ENCODE measurements at regions not wholly inside any gene's neighbourhood (a gene's known extent, or its start where the extent isn't known, plus 50 kb on each side); places are given as distances from the start of the nearest gene placed in this dataset.

DNA sequence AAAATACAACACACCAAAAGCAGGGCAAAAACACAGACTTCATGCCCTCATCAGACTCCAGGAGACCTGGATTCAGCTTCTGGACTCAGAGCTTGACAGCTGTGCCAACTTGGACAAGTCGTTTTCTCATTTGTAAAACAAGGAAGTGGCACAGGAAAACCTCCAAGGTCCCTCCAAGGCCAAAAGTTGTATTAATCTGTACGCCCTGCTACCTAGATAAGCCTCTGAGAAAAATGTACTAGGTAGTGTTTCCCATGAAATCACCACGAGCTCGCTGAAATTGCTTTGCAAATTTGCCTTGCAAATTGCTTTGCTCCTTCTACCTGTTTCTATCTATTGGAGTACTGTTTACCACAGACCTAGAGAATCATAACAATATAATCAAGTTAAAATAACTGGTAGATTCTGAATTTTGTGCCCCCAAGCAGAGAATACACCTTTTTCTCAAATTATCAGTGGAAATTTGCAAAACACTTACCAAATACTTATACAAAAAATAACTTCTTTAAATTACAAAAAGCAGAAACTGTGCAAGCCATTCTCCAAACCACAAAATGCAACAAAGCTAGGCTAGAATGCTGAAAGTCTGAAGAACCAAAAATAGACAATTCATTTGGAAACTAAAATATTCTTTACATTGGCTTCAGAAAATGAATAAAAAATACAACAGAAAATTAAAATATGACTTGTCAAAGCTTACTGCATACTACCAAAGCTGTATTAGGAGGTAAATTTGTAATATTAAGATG, 158.1 kb upstream of the CHST15 start:
- H3K27me3 ChIP-seq (ENCODE audit: control insufficient read depth in 3 of 3, insufficient read depth in 3 of 3, low read depth in 1 of 3, low read length in 3 of 3) = no peaks in the 10 kb centered on the region
- DNase-seq (ENCODE audit: low spot score) = no peak
- no peak overlapping the region for H3K9ac ChIP-seq (ENCODE audit: low read depth, low read length, poor library complexity)
- no peaks in the 10 kb centered on the region for H3K79me1 ChIP-seq (ENCODE audit: low read depth, low read length)
- no peak overlapping the region for H3K18ac ChIP-seq (ENCODE audit: low read length)
- no peak overlapping the region for H4K91ac ChIP-seq (ENCODE audit: low read depth, low read length, poor library complexity)
- H2BK5ac ChIP-seq (ENCODE audit: low read length) = no peak overlapping the region
- no peak overlapping the region for H2BK120ac ChIP-seq (ENCODE audit: low read depth, low read length)
- H2BK15ac ChIP-seq (ENCODE audit: low read length) = no peak overlapping the region
- H3K23ac ChIP-seq (ENCODE audit: low read depth, low read length, poor library complexity) = no peak overlapping the region
- WGBS, 2 donors (ENCODE audit: extremely low coverage in 2 of 2, insufficient read length in 2 of 2, insufficient replicate concordance in 1 of 2) = no CpG with 5 or more reads among the region's 4 CpGs
- H2AK5ac ChIP-seq (ENCODE audit: low read depth, low read length) = no peak overlapping the region
- H3K27ac ChIP-seq (replicated peaks; ENCODE audit: low read length) = no peak overlapping the region
- H3K14ac ChIP-seq (ENCODE audit: low read length) = no peak overlapping the region
- no peaks in the 10 kb centered on the region for H3K36me3 ChIP-seq (replicated peaks in 1 of 2; ENCODE audit: control insufficient read depth in 2 of 2, insufficient read depth in 2 of 2, low read length in 2 of 2)
- no peak overlapping the region for H4K8ac ChIP-seq (ENCODE audit: low read depth, low read length)
- H3K4me1 ChIP-seq (ENCODE audit: control insufficient read depth in 2 of 2, insufficient read depth in 1 of 2, low read depth in 1 of 2, low read length in 2 of 2) = no peaks in the 10 kb centered on the region
- no peak overlapping the region for H3K4ac ChIP-seq (ENCODE audit: low read length)
- no peak overlapping the region for H2BK12ac ChIP-seq (ENCODE audit: low read length)
- no peak overlapping the region for H3K4me3 ChIP-seq (ENCODE audit: low read length in 2 of 2)
- H3K4me2 ChIP-seq (ENCODE audit: insufficient read depth, low read length, poor library complexity, severe bottlenecking) = no peak overlapping the region
- no peak overlapping the region for H2AFZ ChIP-seq (ENCODE audit: low read length)
- H3K9me3 ChIP-seq (replicated peaks in 1 of 2; ENCODE audit: control insufficient read depth in 2 of 2, insufficient read depth in 1 of 2, low read depth in 1 of 2, low read length in 2 of 2) = peaks cover 0 to 2% of the 10 kb centered on the region in 2 donors

- no peaks in the 10 kb centered on the region for H3K27me3 ChIP-seq (ENCODE audit: control insufficient read depth in 3 of 3, insufficient read depth in 3 of 3, low read depth in 1 of 3, low read length in 3 of 3)
- no peak overlapping the region for H2BK120ac ChIP-seq (ENCODE audit: low read depth, low read length)
- no peak overlapping the region for H4K91ac ChIP-seq (ENCODE audit: low read depth, low read length, poor library complexity)
- peaks cover 0 to 2% of the 10 kb centered on the region in 2 donors for H3K9me3 ChIP-seq (replicated peaks in 1 of 2; ENCODE audit: control insufficient read depth in 2 of 2, insufficient read depth in 1 of 2, low read depth in 1 of 2, low read length in 2 of 2)
- H2BK5ac ChIP-seq (ENCODE audit: low read length) = no peak overlapping the region
- H2BK15ac ChIP-seq (ENCODE audit: low read length) = no peak overlapping the region
- no CpG with 5 or more reads among the region's 6 CpGs for WGBS, 2 donors (ENCODE audit: extremely low coverage in 2 of 2, insufficient read length in 2 of 2, insufficient replicate concordance in 1 of 2)
- no peak for DNase-seq (ENCODE audit: low spot score)
- no peak overlapping the region for H3K9ac ChIP-seq (ENCODE audit: low read depth, low read length, poor library complexity)
- H3K36me3 ChIP-seq (replicated peaks in 1 of 2; ENCODE audit: control insufficient read depth in 2 of 2, insufficient read depth in 2 of 2, low read length in 2 of 2) = no peaks in the 10 kb centered on the region
- H3K4me1 ChIP-seq (ENCODE audit: control insufficient read depth in 2 of 2, insufficient read depth in 1 of 2, low read depth in 1 of 2, low read length in 2 of 2) = no peaks in the 10 kb centered on the region
- H3K4me3 ChIP-seq (ENCODE audit: low read length in 2 of 2) = no peak overlapping the region
- no peak overlapping the region for H2BK12ac ChIP-seq (ENCODE audit: low read length)
- peak overlapping the region; percentile 6 for H2AK5ac ChIP-seq (ENCODE audit: low read depth, low read length)
- H3K4ac ChIP-seq (ENCODE audit: low read length) = no peak overlapping the region
- H3K18ac ChIP-seq (ENCODE audit: low read length) = no peak overlapping the region
- no peak overlapping the region for H2AFZ ChIP-seq (ENCODE audit: low read length)
- no peak overlapping the region for H3K27ac ChIP-seq (replicated peaks; ENCODE audit: low read length)
- H3K14ac ChIP-seq (ENCODE audit: low read length) = no peak overlapping the region
- H4K8ac ChIP-seq (ENCODE audit: low read depth, low read length) = no peak overlapping the region
- H3K4me2 ChIP-seq (ENCODE audit: insufficient read depth, low read length, poor library complexity, severe bottlenecking) = no peak overlapping the region
- H3K79me1 ChIP-seq (ENCODE audit: low read depth, low read length) = no peaks in the 10 kb centered on the region
- H3K23ac ChIP-seq (ENCODE audit: low read depth, low read length, poor library complexity) = no peak overlapping the region
Observed at GRCh38 chr10:124250506-124250905, 157.1 kb upstream of the CHST15 start.

DNA sequence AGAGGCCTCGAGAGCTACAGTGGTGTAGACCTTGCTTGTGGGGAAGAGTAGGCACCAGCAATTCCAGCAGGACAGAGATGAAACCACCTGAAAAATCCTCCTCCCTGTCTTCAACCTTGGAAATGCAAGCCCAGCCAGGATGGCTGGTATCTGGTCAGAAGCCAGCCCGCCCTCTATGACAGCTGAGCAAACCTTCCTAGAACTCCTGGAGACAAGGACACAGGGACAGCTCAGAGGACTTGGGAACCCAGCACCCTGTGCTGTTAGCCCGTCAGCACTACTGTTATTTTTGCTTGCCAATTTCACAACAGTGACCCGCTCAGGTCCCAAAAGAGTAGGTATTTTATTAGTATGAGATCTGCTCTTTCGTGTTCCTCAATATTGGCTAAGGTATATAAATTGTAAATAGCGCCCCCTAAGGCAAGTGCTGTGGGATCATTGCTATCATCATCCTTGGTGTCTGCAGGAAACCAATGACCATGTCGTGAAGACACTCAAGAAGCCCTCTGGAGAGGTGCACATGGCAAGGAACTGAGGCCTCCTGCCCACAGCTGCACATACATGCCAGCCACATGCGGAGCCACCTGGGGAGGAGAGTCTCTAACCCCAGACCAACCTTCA, 156.5 kb upstream of the CHST15 start:
- H3K23ac ChIP-seq (ENCODE audit: low read depth, low read length, poor library complexity) = no peak overlapping the region
- H3K4ac ChIP-seq (ENCODE audit: low read length) = no peak overlapping the region
- H3K36me3 ChIP-seq (replicated peaks in 1 of 2; ENCODE audit: control insufficient read depth in 2 of 2, insufficient read depth in 2 of 2, low read length in 2 of 2) = no peaks in the 10 kb centered on the region
- H3K27ac ChIP-seq (replicated peaks; ENCODE audit: low read length) = no peak overlapping the region
- H2BK15ac ChIP-seq (ENCODE audit: low read length) = no peak overlapping the region
- H3K9me3 ChIP-seq (replicated peaks in 1 of 2; ENCODE audit: control insufficient read depth in 2 of 2, insufficient read depth in 1 of 2, low read depth in 1 of 2, low read length in 2 of 2) = peaks cover 0 to 2% of the 10 kb centered on the region in 2 donors
- no peaks in the 10 kb centered on the region for H3K4me1 ChIP-seq (ENCODE audit: control insufficient read depth in 2 of 2, insufficient read depth in 1 of 2, low read depth in 1 of 2, low read length in 2 of 2)
- no CpG with 5 or more reads among the region's 8 CpGs for WGBS, 2 donors (ENCODE audit: extremely low coverage in 2 of 2, insufficient read length in 2 of 2, insufficient replicate concordance in 1 of 2)
- no peak overlapping the region for H3K4me3 ChIP-seq (ENCODE audit: low read length in 2 of 2)
- H3K14ac ChIP-seq (ENCODE audit: low read length) = no peak overlapping the region
- no peak overlapping the region for H2AK5ac ChIP-seq (ENCODE audit: low read depth, low read length)
- H2BK120ac ChIP-seq (ENCODE audit: low read depth, low read length) = no peak overlapping the region
- no peak overlapping the region for H3K18ac ChIP-seq (ENCODE audit: low read length)
- no peak overlapping the region for H3K9ac ChIP-seq (ENCODE audit: low read depth, low read length, poor library complexity)
- H4K8ac ChIP-seq (ENCODE audit: low read depth, low read length) = no peak overlapping the region
- H3K27me3 ChIP-seq (ENCODE audit: control insufficient read depth in 3 of 3, insufficient read depth in 3 of 3, low read depth in 1 of 3, low read length in 3 of 3) = no peaks in the 10 kb centered on the region
- H4K91ac ChIP-seq (ENCODE audit: low read depth, low read length, poor library complexity) = no peak overlapping the region
- no peak overlapping the region for H3K4me2 ChIP-seq (ENCODE audit: insufficient read depth, low read length, poor library complexity, severe bottlenecking)
- no peak overlapping the region for H2BK12ac ChIP-seq (ENCODE audit: low read length)
- no peaks in the 10 kb centered on the region for H3K79me1 ChIP-seq (ENCODE audit: low read depth, low read length)
- DNase-seq (ENCODE audit: low spot score) = no peak
- H2AFZ ChIP-seq (ENCODE audit: low read length) = no peak overlapping the region
- no peak overlapping the region for H2BK5ac ChIP-seq (ENCODE audit: low read length)

- H2BK12ac ChIP-seq (ENCODE audit: low read length) = no peak overlapping the region
- no peak overlapping the region for H3K9ac ChIP-seq (ENCODE audit: low read depth, low read length, poor library complexity)
- H4K91ac ChIP-seq (ENCODE audit: low read depth, low read length, poor library complexity) = no peak overlapping the region
- no peaks in the 10 kb centered on the region for H3K4me1 ChIP-seq (ENCODE audit: control insufficient read depth in 2 of 2, insufficient read depth in 1 of 2, low read depth in 1 of 2, low read length in 2 of 2)
- H3K36me3 ChIP-seq (replicated peaks in 1 of 2; ENCODE audit: control insufficient read depth in 2 of 2, insufficient read depth in 2 of 2, low read length in 2 of 2) = no peaks in the 10 kb centered on the region
- H3K18ac ChIP-seq (ENCODE audit: low read length) = no peak overlapping the region
- no peak overlapping the region for H4K8ac ChIP-seq (ENCODE audit: low read depth, low read length)
- no peak overlapping the region for H2AFZ ChIP-seq (ENCODE audit: low read length)
- H2AK5ac ChIP-seq (ENCODE audit: low read depth, low read length) = no peak overlapping the region
- no peak overlapping the region for H3K4ac ChIP-seq (ENCODE audit: low read length)
- H2BK120ac ChIP-seq (ENCODE audit: low read depth, low read length) = no peak overlapping the region
- H2BK15ac ChIP-seq (ENCODE audit: low read length) = peak overlapping the region; percentile 8
- H3K4me3 ChIP-seq (ENCODE audit: low read length in 2 of 2) = no peak overlapping the region
- WGBS, 2 donors (ENCODE audit: extremely low coverage in 2 of 2, insufficient read length in 2 of 2, insufficient replicate concordance in 1 of 2) = no CpG with 5 or more reads among the region's 6 CpGs
- no peak overlapping the region for H3K14ac ChIP-seq (ENCODE audit: low read length)
- H3K27me3 ChIP-seq (ENCODE audit: control insufficient read depth in 3 of 3, insufficient read depth in 3 of 3, low read depth in 1 of 3, low read length in 3 of 3) = no peaks in the 10 kb centered on the region
- no peak overlapping the region for H3K4me2 ChIP-seq (ENCODE audit: insufficient read depth, low read length, poor library complexity, severe bottlenecking)
- no peak overlapping the region for H2BK5ac ChIP-seq (ENCODE audit: low read length)
- H3K27ac ChIP-seq (replicated peaks; ENCODE audit: low read length) = no peak overlapping the region
- H3K23ac ChIP-seq (ENCODE audit: low read depth, low read length, poor library complexity) = no peak overlapping the region
- no peaks in the 10 kb centered on the region for H3K79me1 ChIP-seq (ENCODE audit: low read depth, low read length)
- no peak for DNase-seq (ENCODE audit: low spot score)
- H3K9me3 ChIP-seq (replicated peaks in 1 of 2; ENCODE audit: control insufficient read depth in 2 of 2, insufficient read depth in 1 of 2, low read depth in 1 of 2, low read length in 2 of 2) = no peaks in the 10 kb centered on the region
Observed at GRCh38 chr10:124249196-124249595, 155.8 kb upstream of the CHST15 start.

All from neuronal stem cell (in vitro differentiated cells).